ENCODE measurements at regions not wholly inside any gene's neighbourhood (a gene's known extent, or its start where the extent isn't known, plus 50 kb on each side); places are given as distances from the start of the nearest gene placed in this dataset.

DNA sequence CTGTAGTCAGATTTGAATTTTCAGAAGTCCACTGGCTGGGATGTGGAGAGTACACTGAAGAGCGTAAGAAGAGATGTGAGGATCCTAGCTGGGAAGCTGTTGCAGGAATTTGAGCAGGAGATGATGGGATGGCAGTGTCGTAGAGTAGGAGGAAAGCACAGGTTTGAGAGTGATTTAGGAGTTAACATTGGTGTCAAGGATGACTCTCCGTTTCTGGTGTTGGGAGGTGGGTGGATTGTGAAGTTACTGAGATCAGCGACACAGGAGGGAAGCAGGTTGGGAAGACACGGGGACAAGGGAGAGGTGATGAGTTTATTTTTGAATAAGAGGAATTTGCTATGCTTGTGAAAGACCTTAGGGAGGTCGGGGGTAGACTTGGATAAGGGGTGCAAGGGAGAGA, 434.2 kb upstream of the TPM1 start:
- DNase-seq (ENCODE audit: low read depth in 3 of 3) = no peak

DNA sequence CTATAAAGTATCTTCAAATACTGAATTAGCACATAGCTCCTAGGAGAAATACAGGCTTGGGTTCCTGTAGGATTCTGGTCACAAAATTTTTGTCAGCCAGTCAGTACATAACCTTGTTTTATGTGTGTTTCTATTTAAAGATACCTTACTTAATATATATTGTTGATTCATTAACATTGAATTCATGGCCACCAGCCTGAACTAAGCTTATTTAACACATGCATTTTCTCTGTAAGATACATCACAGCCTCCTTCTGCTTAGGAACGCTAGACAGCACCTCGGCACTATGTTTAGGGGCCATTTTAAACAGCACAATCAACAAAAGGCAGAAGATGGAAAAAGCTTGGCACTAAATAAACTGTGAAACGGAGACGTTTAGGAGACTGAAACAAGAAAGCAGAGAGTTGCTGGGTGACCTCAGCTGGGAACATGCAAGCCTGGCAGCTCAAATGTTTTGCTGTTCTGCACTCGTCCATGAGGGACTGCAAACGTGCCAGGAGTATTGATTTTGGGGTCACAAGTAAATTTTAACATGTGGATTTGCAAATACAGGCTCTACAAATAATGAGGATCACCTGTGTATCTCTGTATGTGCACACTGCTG, 432.2 kb upstream of the TPM1 start:
- no peak for DNase-seq (ENCODE audit: low read depth in 3 of 3)

DNA sequence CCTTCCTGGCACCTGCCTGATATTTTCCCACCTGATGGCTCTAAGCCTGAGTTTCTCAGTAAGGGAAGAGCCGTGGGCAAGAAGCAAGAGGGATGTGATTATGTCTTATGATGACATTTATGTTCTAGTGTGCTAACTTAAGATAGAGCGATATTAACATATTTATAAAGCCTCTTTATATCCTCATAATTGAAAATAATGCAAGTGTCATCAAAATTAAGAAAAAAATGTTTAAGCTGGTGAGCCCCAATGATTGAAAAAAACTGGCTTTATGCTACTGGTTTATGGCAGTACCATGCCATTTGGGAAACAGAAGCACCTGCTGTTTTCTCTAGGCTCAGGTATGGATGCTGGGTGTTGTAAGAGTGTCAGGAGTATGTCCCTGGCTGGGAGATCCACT, 431.5 kb upstream of the TPM1 start:
- DNase-seq (ENCODE audit: low read depth in 3 of 3) = no peak

DNA sequence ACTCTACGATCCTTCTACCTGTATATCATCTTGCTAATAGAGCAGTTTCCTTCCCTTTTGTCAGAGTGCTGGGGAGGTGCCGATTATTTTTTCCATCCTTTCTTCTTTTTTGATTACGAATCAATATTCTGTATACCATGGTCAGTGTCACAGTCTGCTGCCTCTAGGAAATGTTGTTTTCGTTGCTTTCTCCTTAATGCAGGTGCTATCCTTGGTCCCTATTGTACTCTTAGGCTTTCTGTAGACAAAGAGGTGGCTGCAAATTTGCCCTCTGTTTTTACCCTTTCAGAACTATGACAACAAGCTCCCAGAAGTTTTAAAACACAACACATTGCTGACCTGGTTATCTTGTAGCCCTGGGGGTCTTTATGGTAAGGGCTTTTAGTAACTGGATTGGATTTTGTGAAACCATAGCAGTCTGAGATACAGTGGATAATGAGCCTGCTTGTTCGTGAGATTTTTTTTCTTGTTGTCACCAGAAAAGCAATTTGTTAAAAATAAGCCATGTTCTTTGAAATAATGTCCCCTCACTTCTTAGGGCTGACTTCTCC, 430.3 kb upstream of the TPM1 start:
- DNase-seq (ENCODE audit: low read depth in 3 of 3) = no peak

DNA sequence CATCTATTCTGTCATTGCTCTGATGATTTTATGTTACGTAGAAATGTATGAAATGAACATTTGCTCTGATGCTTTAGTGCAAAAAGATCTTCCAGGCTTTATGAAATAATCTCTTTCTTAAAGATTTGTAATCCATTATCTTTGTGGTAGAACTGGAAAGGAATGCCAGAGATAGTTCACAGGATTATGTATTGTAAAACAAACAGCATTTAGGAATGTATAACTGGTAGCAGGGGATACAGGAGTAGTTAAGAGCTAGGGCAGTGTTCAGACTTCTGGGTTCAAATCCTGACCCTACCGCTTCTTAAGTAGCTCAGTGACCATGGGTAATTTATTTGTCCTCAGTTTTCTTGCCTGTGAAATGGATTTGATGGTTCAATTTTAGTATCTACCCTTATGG, 429.8 kb upstream of the TPM1 start:
- no peak for DNase-seq (ENCODE audit: low read depth in 3 of 3)

DNA sequence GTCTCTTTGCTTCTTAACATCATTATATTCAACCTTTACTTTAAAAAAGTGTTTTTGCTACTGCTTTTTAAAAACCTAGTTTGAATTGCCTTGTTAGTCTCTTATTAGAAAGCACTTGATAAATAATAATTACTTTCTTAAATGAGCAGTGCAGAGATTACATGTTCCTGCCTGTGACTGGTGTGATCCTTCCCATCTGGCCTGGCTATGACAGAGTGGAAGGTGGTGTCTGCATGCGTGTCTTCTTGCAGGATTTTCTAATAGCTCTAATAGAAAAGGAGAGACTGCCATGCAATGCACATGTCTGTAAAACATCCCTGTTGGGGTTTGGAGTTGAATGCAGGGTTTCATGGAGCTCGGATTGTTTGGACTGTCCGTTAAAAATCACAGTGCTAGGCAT, 425.8 kb upstream of the TPM1 start:
- no peak for DNase-seq (ENCODE audit: low read depth in 3 of 3)

DNA sequence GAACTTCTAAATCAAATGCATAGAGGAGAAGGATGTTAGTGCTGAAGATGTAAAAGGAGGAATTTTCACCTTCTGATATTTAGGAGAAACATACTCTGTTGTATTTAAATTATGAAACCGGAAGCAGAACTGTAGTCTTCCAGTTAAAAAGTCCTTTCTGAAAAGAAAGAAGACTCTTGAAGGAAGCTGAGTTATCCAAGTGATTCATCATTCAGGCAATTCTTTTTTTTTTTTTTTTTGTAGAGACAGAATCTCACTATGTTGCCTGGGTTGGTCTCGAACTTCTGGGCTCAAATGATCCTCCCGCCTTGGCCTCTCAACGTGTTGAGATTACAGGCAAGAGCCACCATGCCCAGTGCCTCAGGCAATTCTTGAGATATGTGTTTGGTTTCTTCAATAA, 424.8 kb upstream of the TPM1 start:
- no peak for DNase-seq (ENCODE audit: low read depth in 3 of 3)

DNA sequence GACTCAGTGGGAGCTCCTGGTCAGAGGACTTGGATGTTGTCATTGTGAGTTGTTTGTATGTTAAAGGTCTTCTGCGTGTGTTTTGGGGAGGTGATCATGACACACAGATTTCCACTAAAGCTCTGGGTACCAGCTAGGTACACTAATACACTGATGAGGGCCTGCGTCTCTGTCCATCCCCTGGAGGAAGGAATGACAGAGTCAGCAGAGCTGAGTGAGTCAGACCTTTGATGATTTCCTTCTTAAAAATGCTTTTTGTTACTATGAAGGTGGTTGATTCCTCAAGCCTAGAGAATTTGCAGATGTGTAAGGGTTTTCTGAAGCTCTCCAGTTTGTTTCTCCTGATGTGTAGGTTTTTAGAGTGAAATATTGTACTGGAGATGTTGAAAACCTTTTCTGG, 424.1 kb upstream of the TPM1 start:
- DNase-seq (ENCODE audit: low read depth in 3 of 3) = no peak

DNA sequence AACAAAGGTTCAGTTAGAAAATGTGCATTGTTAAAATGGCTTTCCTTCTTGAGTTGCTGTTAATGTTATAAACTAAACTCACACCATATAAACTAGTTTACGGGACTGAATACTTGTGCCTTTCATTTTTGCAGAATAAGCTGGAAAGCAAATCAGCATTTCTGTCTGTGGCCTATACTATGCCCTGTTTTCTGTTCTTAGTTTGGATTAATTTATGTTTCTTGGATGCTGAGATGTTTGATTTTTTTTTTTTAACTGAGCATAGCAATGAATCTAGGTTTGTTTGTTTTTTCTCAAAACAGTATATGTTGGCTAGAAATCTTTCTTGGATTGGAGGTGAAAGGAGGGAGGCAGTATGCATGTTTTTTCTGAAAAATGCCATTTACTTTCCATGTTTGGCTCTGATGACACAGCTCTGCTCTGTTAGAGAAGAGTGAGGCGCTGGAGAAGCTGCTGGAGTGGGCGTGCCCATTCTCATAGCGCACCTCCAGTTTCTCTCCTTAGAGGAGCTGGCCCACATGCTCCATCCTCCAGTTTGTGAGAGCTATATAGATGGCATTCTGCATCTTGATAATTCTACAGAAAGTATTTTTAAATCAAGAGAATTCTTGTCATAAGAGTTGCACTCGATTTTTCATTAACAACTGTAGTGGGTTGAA, 423.6 kb upstream of the TPM1 start:
- DNase-seq (ENCODE audit: low read depth in 3 of 3) = no peak

DNA sequence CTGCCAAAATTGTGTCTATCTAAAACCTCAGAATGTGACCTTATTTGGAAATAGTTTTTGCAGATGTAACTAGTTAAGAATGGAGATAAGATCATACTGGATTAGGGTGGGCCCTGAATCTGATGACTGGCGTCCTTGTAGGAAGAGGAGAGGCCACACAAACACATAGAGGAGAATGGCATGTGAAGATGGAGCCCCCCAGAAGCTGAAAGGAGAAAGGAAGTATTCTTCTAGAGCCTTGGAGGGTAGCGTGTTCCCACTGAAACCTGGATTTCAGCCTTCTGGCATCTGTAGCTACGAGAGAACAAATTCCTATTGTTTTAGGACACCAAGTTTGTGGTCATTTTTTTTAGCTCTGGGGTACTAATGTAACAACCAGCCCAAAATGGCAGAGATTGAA, 423.0 kb upstream of the TPM1 start:
- no peak for DNase-seq (ENCODE audit: low read depth in 3 of 3)

DNA sequence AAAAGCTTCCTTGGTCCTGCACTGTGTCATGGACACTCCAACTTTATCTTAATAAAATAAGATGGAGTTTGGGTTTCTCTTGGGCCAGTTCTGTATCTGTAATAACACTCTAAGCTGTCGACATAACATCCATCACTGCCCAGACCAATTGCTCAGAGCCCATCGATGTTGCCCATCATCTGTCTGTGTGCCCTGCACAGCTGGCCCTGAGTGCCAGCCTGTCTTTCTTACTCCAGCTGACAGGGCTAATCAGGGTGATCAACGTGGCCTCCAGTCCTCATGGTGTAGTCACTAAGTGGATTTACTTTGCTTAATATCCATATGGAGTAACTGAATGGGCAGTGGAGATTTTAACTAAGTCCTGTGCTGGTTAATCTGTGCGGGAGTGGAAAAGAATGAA, 419.8 kb upstream of the TPM1 start:
- no peak for DNase-seq (ENCODE audit: low read depth in 3 of 3)

DNA sequence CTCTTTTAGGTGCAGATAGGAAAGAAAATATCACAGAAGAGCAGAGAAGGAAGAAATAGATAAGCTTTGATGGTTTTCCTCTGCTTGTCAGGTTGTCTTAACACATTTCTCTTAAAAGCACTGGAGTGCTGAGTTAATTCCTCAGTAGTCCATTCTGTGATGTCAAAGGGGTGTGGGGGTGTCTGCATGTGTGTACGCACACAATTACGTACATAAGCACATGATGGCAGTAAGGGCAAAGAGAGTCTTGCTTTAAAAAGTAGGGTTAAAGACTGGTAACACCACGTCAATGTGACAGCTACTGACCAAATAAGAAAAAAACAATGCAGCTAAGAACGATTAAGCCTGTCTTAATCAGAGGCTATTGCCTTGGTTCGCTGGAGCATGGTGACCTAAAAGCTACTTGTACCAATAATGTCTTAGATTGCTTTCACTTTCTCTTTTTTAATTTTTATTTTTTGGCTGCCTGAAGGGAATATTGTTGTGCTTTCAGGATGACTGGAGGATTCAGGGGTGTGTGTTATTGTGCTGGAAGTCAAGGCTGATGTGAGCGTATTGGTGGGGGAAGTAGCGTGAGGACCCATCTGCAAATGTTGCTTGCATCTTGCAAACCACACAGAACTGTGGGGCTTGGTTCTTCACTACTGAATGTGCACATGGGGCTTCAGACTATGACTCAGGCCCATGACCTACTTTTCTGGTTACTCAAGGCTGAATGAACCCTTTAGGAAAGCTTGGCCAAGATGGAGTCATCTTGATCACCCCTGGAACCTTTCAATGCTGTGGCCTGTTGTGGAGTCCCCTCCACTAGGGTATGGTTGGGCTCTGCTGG, 417.8 kb upstream of the TPM1 start:
- no peak for DNase-seq (ENCODE audit: low read depth in 3 of 3)

DNA sequence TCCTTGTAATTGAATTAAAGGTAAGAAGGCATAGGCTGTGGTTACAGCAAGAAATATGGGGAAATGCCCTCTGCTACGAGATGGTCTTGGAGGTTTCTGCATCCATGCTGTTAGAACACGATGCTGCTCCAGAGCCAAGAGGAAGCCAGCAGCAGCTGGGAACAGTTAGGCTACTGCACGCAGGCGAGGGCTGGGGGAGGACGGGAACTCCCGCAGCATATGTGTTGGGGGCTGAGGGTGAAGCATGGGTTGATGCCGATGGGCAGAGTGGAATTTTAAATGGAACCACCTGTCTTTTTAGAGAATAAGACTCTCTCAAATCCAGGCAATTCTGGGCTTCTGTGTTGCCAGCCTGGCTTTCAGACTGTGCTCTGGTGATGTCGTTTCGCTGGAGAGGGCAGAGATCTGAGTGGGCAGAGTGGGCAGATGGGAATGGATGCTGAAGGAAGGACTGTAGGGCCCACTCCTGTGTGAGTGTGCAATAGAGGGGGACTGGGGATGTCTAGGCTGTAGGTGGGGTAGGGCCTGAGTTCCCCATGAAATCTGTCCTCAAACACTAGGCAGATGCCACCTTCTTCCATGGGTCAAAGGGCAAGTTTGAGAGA, 417.0 kb upstream of the TPM1 start:
- no peak for DNase-seq (ENCODE audit: low read depth in 3 of 3)

DNA sequence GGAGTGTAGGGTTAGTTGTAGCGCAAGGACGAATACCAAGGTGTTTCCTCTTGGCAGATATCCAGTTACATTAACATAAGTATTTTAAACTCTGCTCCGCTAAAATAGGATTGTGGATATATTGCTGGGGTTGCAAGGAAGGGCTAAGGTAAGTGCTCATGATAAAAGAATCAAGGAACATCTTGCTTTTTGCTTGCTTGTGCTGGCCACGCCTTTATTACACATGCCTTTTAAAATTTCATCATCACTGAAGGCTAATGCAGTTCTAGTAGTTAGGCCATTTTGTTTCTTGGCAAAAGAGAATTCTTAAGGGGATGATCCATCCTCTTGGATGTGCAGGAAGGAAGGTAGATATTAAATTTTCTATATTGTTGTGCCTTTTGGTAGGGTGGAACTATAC, 415.6 kb upstream of the TPM1 start:
- no peak for DNase-seq (ENCODE audit: low read depth in 3 of 3)

DNA sequence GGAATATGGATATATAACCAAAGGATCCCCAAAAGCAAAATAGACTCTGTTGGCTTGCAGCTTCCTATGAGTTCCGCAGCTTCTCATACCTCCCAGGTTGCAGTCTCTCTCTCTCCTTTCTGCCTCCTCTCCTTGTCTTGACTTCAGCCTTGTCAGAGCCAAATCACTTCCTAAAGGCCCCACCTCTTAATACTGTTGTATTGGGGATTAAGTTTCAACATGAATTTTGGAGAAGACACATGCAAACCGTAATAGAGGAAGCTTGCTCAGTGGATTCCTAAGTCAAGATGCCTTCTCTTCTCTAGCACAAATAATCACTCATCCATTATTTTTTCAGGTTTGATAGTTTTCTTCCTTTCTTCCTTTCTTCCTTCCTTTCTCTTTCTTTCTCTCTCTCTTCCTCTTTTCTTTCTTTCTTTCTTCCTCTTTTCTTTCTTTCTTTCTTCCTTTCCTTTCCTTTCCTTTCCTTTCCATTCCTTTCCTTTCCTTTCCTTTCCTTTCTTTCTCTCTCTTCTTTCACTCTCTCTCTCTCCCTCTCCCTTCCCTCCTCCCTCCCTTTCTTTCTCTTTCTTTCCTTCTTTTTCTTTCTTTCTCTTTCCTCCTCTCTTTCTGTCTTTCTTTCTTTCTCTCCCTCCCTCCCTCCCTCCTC, 411.3 kb upstream of the TPM1 start:
- no peak for DNase-seq (ENCODE audit: low read depth in 3 of 3)

DNA sequence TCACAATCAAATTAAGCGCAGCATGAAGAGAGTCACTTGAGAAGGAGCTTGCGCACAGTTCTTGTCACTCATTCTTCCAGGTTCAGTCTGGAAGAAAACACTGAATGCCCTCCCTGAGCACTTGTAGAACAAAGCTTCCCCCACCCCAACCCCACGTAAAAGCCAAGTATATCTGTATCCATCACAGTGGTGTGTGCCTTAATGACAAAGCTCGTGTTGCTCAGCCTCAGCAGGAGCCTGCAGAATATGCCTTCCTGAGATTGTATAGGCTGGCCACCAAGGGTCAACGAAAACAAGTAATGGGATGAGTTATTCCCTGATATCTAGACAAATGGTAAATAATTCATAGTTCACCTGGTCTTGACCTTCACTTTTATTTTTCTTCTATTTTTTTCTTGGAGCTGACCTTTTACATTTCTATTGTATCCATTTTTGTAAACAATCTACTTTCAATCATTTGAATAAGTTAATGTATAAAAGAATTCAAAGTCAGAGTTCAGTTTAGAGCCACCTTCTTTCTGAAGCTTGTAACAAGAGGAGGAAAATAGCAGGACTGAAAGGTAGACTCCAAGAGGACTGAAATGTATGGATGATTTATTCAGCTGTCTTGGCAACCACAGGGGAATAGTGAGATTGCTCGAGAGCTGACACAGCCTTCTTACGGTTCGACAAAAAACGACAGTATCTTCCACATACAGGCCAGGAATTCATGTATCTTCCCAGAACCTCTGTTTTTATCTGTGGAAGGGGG, 405.5 kb upstream of the TPM1 start:
- DNase-seq (ENCODE audit: low read depth in 3 of 3) = no peak

DNA sequence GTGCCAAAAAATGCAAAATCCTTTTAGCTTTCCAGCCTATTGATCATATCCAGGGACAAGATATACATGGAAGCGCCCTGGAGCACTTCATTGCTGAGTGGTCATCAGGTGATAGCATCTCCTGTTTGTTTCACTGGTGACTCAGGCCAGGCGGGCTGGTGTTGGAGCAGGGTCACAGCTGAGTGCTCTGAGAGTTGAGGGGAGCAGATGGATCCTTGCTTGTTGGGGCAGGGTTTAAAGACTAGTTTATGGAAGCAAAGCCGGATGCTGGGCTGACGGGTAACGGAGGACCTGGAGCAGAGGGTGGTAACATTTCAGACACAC, 405.0 kb upstream of the TPM1 start:
- DNase-seq (ENCODE audit: low read depth in 3 of 3) = no peak

DNA sequence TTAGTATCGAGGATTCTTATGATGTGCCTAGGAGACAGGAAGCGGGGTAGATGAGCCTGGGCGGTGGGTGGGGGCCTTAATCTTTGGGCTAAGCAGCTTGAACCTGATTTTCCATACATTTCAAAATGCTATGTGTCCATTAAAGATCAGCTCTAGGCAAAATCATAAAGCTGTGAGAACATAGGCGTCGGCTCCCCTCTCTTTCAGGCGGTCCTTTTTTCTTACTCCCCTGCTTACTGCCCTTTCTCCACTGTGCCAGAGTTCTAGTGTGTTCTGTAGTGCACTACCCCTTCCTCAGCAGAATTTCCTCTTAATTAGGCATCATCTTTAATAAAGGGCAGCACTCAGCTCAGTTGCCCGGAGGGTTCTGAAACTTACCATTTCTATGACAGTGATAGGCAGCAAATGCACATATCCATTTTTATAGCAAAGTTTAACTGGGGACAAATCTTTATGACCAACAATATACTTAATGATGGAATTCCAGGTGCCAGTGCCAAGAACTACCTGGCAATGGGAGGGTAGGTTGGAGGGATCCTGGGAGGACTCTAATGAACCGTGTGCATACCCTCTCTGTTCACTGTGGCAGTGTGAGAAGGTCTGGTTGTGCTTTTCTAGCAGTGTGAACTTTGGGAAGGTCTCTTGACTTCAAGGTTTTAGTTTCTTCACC, 404.5 kb upstream of the TPM1 start:
- no peak for DNase-seq (ENCODE audit: low read depth in 3 of 3)

DNA sequence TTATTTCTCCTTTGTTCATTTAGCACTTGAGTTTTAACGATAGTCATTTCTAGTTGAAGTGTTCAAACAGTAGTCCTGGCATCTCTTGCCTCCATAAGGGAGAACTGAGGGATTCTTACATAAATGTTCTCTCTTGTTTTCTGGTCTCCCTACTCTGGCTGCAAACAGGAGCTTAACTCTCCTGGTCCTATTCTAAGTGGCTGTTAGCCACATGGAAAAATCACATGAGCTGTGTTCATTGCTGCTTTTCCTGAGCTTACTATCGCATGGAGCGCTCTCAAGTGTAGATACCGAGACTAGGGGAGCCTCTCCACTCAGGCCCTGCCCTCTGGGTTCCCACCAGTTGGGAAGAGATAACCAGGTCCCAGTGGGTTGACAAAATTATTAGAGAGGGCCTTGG, 403.1 kb upstream of the TPM1 start:
- DNase-seq (ENCODE audit: low read depth in 3 of 3) = no peak

DNA sequence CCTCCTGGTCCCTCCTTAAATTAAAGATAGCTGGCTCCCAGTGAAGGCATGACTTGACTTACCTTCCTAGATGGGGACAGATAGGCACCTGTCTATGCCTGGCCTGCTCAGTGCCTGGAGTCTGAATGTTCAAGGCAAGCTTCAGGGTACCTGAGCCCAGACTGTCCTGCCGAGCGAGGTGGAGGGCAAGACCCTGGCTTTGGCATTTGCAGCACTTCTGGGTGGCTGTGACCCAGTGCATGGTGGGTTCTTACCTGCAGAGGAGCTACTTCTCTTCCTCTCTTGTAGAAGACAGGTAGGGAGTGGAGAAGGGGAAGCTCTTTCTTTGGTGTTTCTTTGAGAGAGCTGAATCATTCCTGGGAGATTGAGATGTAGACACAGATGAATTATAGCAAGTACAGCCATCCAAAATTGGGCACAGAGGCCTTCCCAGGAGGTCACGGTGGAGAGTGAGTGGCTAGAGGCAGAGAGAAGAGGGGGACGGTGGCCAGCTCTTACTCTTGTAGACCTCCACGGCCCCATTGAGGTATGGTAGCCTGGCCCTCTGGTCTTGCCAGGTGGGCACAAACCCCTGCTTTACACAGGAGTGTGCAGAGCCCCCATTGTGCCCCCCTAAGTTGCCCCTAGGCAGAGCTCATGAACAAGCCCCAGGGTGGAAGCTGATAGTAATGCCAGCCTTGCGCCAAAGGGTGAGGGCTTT, 402.5 kb upstream of the TPM1 start:
- no peak for DNase-seq (ENCODE audit: low read depth in 3 of 3)

Measured in stimulated activated CD4-positive, alpha-beta T cell treated with anti-CD3 and anti-CD28 coated beads, TNF-alpha, amount 100 ng/mL, for 48 hours (primary cell).